ENCODE measurements at regions not wholly inside any gene's neighbourhood (a gene's known extent, or its start where the extent isn't known, plus 50 kb on each side); places are given as distances from the start of the nearest gene placed in this dataset.

DNA sequence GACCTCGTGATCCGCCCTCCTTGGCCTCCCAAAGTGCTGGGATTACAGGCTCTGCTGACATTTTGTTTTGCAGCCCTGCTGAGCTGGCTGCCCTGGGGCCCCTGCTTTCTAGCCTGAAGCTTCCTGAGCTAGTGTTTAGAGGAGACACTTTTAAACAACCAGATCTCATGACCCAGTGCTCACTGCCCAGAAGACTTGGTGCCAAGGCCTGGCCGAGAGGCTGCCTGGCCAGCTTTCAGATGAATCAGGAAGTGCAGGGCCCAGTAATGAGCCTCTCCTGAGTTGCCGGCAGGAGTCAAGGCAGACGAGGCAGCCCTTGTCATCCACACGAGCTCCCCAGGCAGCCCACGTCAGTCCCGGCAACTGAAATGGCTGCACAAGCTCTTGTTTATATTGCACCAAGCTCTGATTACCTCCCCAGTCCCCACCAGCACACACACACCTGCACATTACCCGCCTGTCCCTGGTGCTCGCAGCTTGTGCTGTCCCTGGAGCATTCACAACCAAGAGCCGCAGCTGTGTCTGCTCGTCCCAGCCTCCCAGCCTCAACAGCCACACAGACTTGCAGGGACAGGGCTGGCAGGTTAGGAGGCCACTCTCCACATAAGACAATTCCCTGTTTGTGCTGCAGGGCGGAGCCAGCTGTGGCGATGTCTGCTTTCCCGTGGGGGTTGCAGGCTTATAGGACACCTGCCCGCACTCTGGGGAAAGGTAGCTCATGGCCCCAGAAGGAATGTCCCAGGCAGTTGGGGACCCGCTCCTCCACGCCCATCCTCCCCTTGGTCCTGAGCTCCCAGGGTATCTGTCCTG, 331.2 kb upstream of the MYT1L start:
- no peak for DNase-seq (ENCODE audit: extremely low read depth, low read depth)
- TF ChIP-seq, protein P1, sequence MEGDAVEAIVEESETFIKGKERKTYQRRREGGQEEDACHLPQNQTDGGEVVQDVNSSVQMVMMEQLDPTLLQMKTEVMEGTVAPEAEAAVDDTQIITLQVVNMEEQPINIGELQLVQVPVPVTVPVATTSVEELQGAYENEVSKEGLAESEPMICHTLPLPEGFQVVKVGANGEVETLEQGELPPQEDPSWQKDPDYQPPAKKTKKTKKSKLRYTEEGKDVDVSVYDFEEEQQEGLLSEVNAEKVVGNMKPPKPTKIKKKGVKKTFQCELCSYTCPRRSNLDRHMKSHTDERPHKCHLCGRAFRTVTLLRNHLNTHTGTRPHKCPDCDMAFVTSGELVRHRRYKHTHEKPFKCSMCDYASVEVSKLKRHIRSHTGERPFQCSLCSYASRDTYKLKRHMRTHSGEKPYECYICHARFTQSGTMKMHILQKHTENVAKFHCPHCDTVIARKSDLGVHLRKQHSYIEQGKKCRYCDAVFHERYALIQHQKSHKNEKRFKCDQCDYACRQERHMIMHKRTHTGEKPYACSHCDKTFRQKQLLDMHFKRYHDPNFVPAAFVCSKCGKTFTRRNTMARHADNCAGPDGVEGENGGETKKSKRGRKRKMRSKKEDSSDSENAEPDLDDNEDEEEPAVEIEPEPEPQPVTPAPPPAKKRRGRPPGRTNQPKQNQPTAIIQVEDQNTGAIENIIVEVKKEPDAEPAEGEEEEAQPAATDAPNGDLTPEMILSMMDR (IDR thresholded peaks at IDR 0.05; ENCODE audit: low read depth, low read length) = no peak

DNA sequence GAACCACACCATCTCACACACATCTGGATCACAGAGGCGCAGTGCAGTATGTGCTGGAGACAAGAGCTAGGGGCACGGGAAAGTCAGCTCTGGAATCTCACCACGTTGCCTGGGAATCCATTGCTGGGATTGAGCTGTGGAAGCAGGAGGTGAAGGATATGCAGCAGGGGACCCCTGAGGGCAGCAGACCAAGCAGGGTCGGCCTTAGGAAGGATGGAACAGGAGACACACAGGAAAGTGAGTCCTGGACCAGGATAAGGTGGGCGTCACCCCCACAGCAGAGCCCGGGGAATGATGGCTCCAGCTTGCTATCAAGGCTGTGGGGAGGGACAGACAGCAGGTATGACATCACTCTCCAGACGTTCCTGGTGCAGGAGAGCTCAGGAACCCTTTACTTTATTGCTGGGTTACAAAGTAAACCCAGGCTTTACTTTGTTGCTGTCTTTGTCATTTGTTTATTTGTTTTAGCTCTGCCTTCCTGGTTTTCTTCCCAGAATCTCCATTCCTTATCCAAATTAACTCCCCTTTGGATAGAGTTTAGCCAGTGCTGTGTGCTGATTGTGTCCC, 329.8 kb upstream of the MYT1L start:
- TF ChIP-seq, protein P1 (IDR thresholded peaks at IDR 0.05; ENCODE audit: low read depth, low read length) = no peak

DNA sequence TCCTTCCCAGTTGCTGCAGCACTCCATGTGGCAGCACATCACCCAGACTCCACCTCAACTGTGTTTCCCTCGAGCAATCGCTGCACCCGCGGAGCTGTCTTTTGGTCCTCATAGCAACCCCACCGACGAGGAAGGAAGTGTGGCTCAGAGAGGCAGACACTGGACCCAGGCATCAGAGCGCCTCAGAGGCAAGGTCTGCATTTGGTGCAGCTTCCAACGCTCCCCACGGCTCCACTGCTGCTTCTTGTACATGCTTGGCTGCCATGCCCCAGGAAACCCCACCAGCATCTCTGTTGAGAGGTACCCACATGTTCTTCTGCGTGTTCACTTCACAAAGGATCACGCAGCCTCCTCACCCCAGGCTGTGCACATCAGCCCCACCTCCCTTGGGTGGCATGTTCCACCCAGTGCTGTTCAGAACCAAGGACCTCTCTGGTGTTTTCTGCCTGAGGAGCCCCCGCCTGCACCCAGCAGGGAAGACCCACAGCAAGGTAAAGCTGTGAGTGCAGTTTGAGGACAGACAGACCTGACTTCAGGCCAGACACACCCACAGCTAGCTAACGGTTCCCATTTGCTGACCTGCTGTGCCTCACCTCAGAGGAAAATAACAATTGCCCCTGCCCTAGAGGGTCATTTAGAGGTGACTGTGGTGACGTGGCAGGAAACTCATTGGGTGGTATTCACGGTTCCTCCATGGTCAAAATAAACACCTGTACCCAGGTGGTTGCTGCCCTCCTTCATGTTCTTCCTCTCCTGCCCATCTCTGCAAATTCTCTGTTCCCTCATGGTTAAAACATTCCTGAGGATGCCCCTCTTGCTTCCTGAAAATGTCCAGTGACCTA, 326.3 kb upstream of the MYT1L start:
- DNase-seq (ENCODE audit: extremely low read depth, low read depth) = no peak
- TF ChIP-seq, protein P1 (IDR thresholded peaks at IDR 0.05; ENCODE audit: low read depth, low read length) = no peak

More for the DNA sequence above, 329.8 kb upstream of the MYT1L start:
- no peak for DNase-seq (ENCODE audit: extremely low read depth, low read depth)

DNA sequence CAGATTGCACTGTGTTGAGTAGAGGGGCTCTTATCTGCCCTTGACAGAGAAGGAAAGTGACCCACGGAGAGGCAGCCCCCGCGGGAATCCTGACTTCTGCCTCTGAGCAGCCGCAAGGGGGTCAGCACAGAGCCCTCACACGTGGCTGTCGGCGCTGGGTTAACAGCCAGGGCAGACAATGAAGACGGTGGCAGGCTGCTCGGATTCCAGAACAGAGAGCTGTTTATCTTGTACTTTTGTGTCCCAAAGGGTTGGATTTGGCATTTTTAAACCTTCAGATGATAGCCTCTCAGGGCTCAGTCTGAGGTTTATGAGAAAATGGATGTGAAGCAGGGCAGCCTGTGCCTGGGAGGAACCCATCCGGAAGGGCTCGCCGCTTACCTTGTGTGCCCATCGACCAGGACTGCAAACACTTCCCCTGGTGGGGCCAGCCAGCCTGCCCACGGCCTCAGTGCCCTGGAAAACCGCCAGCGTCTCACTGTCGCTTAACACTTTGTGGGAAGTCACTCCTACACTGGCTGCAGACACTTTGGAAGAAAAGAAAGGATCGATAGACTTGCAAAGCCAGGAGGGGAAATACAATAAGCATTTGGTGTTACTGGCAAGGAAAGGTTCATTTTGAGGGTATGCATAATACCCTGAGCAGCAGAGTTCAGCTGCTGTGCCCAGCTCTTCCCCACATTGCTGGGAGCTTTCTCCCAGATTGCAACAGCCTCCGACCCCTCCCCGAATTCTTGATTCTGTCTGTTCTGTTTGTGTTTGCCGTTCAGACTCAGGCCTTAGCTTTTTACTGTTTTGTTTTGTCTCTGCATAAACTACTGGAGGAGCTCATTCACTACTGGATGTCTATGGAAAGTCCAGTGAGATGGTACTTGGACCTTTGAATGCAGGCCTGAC, 325.3 kb upstream of the MYT1L start:
- DNase-seq (ENCODE audit: extremely low read depth, low read depth) = no peak
- TF ChIP-seq, protein P1 (IDR thresholded peaks at IDR 0.05; ENCODE audit: low read depth, low read length) = no peak

DNA sequence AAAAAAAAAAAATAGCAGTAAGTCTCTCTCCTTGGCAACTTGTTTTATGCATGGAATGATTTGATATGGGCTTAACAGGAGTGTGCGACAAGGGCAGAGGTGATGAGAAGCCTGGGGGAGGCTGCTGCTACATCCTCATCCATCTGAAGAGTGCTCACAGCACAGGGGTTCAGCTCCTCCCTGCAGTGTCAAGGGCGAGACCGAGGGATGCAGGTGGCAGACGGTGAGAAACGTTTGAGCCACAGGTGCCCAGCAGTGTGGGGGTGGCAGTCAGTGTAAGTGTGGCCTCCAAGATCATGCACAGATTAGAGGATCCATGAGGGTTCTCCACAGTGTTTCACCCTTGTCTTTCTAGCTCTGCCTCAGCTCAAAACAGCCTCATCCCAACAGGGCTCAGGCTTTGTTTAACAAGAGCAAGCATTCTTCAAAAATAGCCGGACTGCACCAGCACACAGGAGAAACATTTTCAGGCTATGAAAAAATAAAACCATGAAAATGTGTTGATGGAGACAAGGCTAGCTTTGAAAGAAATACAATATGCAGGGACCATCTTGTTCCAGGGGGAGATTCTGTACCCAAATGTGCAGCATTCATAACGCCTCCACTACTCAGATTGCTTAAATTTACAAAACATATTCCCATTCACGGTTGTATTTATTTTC, 324.5 kb upstream of the MYT1L start:
- TF ChIP-seq, protein P1 (IDR thresholded peaks at IDR 0.05; ENCODE audit: low read depth, low read length) = no peak
- no peak for DNase-seq (ENCODE audit: extremely low read depth, low read depth)

DNA sequence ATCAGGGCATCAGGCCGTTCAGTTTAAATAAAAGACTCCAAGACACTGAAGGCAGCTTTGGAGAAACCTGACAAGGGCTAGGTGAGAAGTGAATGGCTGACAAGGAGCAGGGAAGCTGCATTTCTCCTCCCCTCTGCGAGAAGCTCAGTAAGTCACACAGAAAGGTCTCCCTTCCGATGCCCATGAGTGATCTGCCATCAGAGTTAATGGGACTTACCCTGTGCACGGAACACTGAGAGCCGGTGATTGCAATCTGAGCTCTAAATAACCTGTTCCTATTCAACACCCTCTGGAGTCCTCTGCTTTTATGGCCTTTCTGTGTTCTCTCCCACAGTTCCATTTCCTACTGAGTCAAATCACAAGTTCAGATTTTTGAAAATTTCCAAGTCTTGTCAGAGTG, 322.2 kb upstream of the MYT1L start:
- TF ChIP-seq, protein P1 (IDR thresholded peaks at IDR 0.05; ENCODE audit: low read depth, low read length) = no peak
- DNase-seq (ENCODE audit: extremely low read depth, low read depth) = no peak

Data from AG09319 (cell line).